ENCODE measurements at regions not wholly inside any gene's neighbourhood (a gene's known extent, or its start where the extent isn't known, plus 50 kb on each side); places are given as distances from the start of the nearest gene placed in this dataset.

DNA sequence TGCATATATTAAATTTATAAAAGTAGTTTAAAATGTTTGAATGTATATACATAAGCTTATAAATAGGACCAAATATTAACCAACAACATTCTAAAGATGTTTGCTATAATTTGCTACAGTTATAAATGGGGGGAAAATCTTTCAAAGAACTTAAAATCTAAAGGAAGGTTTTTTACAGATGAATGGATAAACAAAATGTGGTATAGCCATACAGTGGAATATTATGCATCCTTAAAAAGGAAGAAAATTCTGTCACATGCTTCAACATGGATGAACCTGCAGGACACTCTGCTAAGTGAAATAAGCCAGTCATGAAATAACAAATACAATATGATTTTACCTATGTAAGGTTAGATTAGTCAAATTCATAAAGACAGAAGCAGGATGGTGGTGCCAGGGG lies 75.8 kb downstream of the TMEM17 start:
- TF ChIP-seq, protein P1, sequence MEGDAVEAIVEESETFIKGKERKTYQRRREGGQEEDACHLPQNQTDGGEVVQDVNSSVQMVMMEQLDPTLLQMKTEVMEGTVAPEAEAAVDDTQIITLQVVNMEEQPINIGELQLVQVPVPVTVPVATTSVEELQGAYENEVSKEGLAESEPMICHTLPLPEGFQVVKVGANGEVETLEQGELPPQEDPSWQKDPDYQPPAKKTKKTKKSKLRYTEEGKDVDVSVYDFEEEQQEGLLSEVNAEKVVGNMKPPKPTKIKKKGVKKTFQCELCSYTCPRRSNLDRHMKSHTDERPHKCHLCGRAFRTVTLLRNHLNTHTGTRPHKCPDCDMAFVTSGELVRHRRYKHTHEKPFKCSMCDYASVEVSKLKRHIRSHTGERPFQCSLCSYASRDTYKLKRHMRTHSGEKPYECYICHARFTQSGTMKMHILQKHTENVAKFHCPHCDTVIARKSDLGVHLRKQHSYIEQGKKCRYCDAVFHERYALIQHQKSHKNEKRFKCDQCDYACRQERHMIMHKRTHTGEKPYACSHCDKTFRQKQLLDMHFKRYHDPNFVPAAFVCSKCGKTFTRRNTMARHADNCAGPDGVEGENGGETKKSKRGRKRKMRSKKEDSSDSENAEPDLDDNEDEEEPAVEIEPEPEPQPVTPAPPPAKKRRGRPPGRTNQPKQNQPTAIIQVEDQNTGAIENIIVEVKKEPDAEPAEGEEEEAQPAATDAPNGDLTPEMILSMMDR (IDR thresholded peaks at IDR 0.05; ENCODE audit: insufficient read depth, low read length, poor library complexity, severe bottlenecking) = no peak
- no peak for DNase-seq (ENCODE audit: extremely low read depth, insufficient read length)
- Histone ChIP-seq H3K27me3 (replicated peaks; ENCODE audit: control insufficient read depth, insufficient read depth, low read length) (no peaks in the 10 kb centered on the region), H3K4me3 (replicated peaks; ENCODE audit: low read depth, low read length) (no peak overlapping the region), H3K36me3 (ENCODE audit: control insufficient read depth, insufficient read depth, low read length) (no peaks in the 10 kb centered on the region)

DNA sequence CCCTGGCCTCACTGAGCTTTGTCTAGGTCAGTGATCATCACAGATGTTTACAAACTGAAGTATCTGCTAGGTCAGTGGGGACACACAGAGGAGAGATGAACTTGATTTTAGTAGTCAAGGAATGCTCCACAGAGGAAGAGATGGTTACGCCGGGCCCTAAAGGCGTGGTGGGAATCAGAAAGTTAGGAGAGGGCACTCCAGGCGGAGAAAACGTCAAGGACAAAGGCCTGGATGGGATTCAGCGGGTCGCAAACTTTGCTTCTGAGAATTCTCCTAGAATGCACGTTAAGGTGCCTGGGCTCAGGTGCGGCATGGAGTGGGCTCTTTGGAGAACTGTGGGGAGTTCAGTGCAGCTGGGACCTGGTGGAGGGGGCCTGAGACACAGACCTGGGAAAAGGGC lies 78.8 kb downstream of the TMEM17 start:
- Histone ChIP-seq H3K27me3 (replicated peaks; ENCODE audit: control insufficient read depth, insufficient read depth, low read length) (no peaks in the 10 kb centered on the region), H3K36me3 (ENCODE audit: control insufficient read depth, insufficient read depth, low read length) (no peaks in the 10 kb centered on the region), H3K4me3 (replicated peaks; ENCODE audit: low read depth, low read length) (no peak overlapping the region)
- TF ChIP-seq, protein P1 (IDR thresholded peaks at IDR 0.05; ENCODE audit: insufficient read depth, low read length, poor library complexity, severe bottlenecking) = no peak
- DNase-seq (ENCODE audit: extremely low read depth, insufficient read length) = no peak

DNA sequence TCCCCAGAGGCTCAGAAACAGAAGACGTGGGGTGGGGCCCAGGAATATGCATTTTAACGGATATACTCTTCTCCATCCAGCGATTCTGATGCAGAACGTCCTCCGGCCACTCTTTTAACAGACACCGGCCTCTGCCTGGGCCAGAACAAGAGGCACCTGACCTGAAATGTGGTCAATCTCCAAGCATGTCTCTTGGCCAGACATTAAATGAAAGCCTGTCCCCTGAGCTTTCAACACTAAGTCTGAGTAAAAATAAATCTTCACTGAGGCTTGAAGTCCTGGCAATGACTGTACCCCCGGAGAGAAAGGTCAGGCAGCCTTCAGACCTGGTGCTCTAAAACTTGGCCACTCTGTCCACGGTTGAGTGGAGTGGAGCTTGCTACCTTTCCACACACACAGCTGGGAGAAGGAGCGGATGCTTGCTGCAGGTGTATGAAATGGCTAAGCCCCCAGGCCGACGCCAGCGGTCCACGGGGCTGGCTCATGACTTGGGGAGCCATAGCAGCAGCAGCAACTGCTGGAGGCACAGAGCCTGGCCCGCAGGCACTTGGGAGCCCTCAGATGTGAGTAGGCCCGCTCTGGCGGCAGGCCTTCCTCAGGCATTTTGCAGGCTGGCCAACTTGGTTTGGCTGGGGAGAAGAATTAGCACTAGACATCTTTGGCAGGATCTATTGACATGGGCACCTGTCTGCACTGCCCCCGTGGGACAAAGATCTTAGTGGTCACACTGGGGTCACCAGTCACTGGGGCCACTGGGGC lies 79.7 kb downstream of the TMEM17 start:
- no peak for DNase-seq (ENCODE audit: extremely low read depth, insufficient read length)
- TF ChIP-seq, protein P1 (IDR thresholded peaks at IDR 0.05; ENCODE audit: insufficient read depth, low read length, poor library complexity, severe bottlenecking) = no peak
- no peaks in the 10 kb centered on the region for H3K27me3 ChIP-seq (replicated peaks; ENCODE audit: control insufficient read depth, insufficient read depth, low read length)
- no peak overlapping the region for H3K4me3 ChIP-seq (replicated peaks; ENCODE audit: low read depth, low read length)
- H3K36me3 ChIP-seq (ENCODE audit: control insufficient read depth, insufficient read depth, low read length) = no peaks in the 10 kb centered on the region

DNA sequence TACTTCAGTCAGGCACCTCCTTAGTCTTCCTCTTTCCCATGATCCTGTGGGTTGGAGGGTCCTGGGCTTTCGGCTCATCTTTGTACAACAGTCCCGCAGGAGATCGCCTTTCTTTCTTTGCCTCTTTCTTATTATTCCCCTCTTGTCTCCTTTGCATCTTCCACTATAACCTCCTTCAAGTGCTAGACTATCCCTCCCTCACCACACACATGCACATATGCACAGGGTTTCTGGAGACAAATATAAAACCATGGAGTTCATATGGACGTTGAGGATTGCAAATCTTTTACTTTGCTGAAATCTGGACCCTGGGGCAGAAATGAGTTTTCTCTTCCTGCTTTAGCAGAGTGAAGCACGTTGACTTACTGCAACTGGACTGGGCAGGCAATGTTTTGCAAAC lies 80.3 kb downstream of the TMEM17 start:
- Histone ChIP-seq H3K27me3 (replicated peaks; ENCODE audit: control insufficient read depth, insufficient read depth, low read length) (no peaks in the 10 kb centered on the region), H3K36me3 (ENCODE audit: control insufficient read depth, insufficient read depth, low read length) (no peaks in the 10 kb centered on the region), H3K4me3 (replicated peaks; ENCODE audit: low read depth, low read length) (no peak overlapping the region)
- DNase-seq (ENCODE audit: extremely low read depth, insufficient read length) = no peak
- TF ChIP-seq, protein P1 (IDR thresholded peaks at IDR 0.05; ENCODE audit: insufficient read depth, low read length, poor library complexity, severe bottlenecking) = no peak

DNA sequence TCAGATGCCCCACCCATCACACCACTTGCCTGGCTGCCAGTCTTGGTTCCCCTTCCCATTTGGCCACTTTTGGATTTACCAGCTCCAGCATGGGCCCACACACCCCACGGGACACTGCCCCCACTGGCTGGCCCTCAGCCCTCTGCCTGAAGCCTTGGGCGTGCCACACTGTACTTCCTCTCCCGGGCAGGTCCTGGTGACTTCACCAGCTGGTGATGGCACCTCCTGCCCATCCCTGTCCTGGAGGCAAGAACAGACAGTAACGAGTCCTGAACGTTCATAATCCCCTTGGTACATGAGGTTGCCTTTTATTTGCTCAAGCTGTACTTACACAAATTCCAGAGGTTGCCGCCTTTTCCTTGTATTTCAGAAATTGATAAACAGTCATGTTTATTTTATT lies 81.1 kb downstream of the TMEM17 start:
- no peak for DNase-seq (ENCODE audit: extremely low read depth, insufficient read length)
- Histone ChIP-seq H3K36me3 (ENCODE audit: control insufficient read depth, insufficient read depth, low read length) (no peaks in the 10 kb centered on the region), H3K4me3 (replicated peaks; ENCODE audit: low read depth, low read length) (no peak overlapping the region), H3K27me3 (replicated peaks; ENCODE audit: control insufficient read depth, insufficient read depth, low read length) (no peaks in the 10 kb centered on the region)
- TF ChIP-seq, protein P1 (IDR thresholded peaks at IDR 0.05; ENCODE audit: insufficient read depth, low read length, poor library complexity, severe bottlenecking) = no peak

Data from GM06990 (cell line).